Fibroblast of skin of back (primary cell): ENCODE measurements at regions not wholly inside any gene's neighbourhood (a gene's known extent, or its start where the extent isn't known, plus 50 kb on each side); places are given as distances from the start of the nearest gene placed in this dataset.
"Not testable (repeated sequence)": the region's sequence is repeated elsewhere in the genome, so short reads cannot be mapped to it uniquely, and the experiment has no call there.

Experiments
- DNase-seq: peaks from one replicate; pipeline ENCODE4 v3.0.0-alpha.2; 2013

DNA sequence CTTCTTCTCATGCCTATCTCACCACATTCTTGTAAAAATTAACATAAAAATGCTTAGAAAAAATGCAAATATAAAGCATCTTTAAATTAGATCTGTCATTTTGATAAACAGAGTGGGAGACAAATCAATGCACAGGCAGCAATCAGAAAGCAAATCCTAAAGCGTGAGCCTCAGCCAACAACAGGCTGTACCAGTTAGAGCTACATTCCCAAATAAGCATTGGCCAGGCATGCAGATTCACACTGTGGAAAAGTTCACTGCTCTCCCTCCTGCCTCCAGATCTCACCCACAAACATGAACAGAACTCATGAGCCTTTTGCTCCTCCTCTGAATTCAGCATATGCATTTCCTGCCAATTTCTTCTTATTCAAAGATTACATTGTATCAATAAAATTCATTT lies 115.2 kb upstream of the FAT3 start:
- no peak for DNase-seq

DNA sequence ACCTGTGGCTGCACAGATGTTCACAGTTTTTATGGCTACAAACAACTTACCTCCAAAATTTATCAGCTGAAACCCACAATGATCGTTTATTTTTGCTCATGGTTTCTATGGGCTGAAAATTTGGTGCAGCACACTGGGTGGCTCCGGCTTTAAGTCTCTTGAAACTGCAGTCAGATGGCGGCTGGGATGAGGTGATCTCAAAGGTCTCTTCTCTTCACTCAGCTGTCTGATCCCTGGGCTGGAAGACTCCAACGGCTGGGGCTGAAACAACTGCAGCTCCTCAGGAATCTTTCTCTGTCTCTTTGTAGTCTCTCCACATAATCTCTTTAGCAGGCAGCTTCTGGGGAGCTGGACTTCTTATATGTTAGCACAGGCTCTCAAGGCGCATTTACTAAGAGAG lies 117.3 kb upstream of the FAT3 start:
- no peak for DNase-seq

DNA sequence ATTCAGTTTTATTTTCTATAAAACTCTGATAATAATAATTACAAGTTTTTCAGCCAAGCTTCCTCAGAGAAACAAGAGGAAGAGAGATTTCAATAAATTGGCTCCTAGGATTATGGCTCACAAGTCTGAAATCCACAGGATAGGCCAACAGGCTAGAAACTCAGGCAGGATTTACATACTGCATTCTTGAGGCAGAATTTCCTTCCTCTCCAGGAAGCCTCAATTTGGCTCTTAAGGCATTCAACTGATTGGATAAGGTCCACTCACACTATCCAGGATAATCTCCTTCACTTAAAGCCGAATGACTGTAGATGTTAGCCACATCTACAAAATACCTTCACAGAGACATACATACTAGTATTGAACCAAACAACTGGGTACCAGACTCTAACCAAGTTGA lies 120.3 kb upstream of the FAT3 start:
- DNase-seq: no peak

DNA sequence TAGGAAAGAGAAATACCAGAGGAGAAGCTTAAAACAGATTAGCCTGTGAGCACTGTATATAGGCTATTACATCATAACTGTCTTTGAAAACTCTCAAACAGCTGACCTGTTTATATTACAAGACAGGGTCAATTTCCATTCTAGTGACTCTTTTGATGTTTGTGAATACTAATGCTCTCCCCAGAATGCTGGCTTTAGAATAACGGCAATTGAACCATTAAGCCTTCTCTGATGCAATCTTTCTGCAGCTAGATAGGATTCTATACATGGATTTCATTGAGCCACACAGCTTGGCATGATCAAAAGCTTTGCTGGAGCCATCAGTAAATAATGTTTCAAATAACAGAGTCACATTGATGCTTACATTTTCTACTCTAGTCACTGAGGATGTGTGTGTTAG lies 122.7 kb upstream of the FAT3 start:
- DNase-seq: no peak

- DNase-seq: no peak
These were observed 125.4 kb upstream of the FAT3 start for GRCh38 chr11:92099183-92099582.

DNA sequence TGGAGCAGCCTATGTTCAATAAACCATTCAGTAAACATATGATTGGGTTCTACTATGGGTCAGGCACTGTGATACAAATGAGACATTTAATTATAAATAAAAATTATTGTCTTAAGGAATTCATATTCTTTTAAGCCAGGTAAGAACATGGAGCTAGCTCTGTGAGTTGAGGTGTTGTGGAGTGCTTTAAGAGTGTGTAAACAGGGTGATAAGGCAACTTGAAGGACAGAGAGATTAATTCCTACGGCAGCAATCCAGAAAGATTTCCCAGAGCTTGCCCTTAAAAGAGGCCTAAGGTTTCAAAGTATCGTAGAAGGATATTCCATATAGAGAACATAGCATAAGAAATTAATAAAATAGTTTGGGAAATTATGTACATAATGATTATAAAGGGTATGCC lies 126.4 kb upstream of the FAT3 start:
- DNase-seq: no peak

DNA sequence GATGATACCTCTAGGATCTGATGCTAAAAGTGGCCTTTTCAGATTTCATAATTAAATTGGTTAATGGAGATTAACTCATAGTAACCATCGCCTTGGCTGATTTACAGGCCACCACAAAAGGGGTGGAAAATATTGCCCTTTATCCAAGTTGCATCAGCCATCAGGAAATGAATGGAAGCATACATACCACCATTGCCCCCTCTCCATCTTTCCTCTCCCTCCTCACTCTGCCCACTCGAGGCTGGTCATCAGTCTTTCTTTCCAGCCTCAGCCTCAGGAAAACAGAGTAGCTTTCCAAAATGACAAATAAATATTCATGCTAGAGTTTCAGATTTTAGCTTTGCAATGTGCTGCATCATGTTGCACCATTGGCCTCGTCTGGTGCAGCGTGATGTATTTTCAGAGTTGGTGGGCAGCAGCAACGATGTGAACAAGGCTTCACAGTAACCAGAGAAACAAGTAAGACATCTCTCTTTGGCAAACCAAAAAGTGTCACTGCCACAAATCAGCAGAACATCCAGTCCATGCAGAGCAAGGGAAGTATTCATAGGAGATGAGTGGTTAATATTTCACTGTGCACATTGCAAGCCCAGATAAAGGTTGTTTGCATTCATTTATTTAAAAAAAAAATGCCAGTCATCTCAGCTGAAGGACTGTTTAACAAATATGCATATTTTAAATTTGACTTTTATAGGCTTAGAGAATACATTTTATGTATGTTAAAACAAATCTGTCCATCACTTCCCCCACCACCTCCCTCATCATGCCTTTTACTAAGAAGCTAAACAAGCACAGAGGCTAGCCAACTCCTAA lies 136.7 kb upstream of the FAT3 start:
- DNase-seq: no peak

- no peak for DNase-seq
These were observed 141.5 kb upstream of the FAT3 start for GRCh38 chr11:92083123-92083522.

DNA sequence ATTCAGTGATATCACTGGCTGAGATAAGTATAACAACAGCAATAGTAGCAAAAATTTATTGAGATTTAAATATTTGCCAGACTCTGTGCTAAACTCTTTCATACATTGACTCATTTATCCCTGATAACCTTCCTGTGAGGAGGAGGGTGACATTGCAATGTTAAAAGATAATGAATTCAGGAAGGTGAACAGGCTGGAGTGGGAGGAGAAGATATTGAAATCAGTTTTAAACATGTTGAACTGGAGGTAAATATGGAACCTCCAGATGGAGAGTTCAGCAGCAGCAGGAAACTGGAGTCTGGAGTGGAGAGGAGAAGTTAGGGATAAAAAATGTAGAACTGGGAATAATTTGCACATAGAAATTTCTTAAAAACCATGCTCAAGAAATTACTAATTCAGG lies 142.0 kb upstream of the FAT3 start:
- DNase-seq: no peak

DNA sequence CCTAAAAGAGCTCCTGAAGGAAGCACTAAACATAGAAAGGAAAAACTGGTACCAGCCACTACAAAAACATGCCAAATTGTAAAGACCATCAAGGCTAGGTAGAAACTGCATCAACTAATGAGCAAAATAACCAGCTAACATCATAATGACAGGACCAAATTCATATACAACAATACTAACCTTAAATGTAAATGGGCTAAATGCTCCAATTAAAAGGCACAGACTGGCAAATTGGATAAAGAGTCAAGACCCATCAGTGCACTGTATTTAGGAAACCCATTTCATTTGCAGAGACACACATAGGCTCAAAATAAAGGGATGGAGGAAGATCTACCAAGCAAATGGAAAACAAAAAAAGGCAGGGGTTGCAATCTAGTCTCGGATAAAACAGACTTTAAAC lies 150.1 kb upstream of the FAT3 start:
- DNase-seq: not testable (repeated sequence)

DNA sequence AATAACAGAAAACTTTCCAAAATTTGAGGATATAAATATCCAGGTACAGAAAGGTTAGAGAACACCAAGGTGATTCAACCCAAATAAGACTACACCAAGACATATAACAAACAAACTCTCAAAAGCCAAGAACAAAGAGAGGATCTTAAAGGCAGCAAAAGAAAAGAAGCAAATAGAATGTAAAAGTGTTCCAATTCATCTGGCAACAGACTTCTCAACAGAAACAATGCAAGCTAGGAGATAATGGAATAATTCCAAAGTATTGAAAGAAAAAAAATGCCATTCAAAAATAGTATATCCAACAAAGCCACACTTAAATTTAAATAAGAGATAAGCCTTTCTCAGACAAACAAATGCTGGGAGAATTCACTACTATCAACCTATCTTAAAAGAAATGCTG lies 153.0 kb upstream of the FAT3 start:
- no peak for DNase-seq

DNA sequence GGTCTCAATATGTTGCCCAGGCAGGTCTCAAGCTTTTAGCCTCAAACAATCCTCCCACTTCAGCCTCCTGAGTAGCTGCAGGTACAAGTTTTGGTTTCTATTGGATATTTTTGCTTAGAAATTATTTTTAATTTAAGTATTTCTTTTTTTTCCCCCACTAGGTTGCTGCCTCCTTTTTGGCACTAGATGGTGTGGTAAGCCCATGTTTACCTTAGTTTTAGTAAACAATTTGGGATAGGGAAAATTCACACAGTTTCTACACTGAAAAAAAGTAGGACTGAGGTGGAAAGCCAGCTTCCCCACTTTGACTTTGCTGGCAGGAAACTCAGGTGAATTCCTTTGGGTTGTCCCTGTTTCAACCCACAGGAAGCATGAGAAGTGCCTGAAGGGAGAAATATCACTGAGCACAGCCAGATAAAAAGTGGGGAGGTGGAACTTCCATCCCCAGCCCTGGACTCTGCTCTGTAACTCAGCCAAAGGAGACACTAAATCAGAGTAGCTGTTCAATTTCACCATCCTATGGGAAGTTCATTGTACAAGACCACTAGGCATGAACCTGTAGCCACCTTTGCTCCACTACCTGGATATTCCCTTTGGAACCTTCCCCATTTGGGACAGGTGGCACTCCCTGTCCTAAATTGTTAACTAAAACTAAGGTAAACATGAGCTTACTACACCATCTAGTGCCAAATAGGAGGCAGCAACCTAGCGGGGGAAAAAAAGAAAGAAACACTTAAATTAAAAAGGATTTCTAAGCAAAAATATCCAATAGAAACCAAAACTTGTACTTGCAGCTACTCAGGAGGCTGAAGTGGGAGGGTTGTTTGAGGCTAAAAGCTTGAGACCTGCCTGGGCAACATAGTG lies 154.4 kb upstream of the FAT3 start:
- no peak for DNase-seq

GRCh38 chr11:92067016-92067415 lies 157.6 kb upstream of the FAT3 start:
- DNase-seq: no peak

DNA sequence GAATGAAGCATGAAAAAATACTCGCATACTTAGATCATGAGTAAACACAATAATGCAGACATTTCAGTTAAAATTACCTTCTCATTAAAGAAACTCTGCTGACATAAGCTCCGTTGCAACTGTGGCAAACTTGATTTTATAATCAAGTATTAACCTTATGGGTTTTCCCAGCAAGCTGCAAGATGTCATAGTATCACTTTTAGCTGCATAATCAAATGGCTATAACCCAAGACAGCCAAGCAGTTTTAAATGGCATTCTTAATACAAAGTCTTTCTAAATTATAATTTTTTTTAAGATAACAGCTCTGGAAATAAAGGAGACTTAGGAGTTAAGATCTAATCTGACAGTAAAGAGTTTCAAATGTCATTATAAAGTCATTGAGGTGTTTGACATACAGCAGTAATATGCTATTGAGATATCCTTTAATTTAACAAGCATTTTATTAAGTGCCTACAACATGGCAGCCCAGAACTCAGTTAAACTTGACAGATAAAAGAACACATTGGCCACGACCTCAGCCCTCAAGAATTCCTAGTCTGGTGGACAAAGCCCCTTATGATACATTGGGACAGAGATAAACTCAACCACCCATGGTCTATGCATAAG lies 163.1 kb upstream of the FAT3 start:
- no peak for DNase-seq

GRCh38 chr11:92057849-92058442 lies 166.7 kb upstream of the FAT3 start:
- DNase-seq: no peak

- no peak for DNase-seq
These were observed 171.4 kb upstream of the FAT3 start for GRCh38 chr11:92053216-92053615.

GRCh38 chr11:92050305-92050704 lies 174.3 kb upstream of the FAT3 start:
- no peak for DNase-seq

GRCh38 chr11:92048415-92048814 lies 176.2 kb upstream of the FAT3 start:
- DNase-seq: peak; percentile 3

- no peak for DNase-seq
These were observed 178.5 kb upstream of the FAT3 start for GRCh38 chr11:92046103-92046502.

- DNase-seq: no peak
These were observed 179.3 kb upstream of the FAT3 start for GRCh38 chr11:92045301-92045700.

DNA sequence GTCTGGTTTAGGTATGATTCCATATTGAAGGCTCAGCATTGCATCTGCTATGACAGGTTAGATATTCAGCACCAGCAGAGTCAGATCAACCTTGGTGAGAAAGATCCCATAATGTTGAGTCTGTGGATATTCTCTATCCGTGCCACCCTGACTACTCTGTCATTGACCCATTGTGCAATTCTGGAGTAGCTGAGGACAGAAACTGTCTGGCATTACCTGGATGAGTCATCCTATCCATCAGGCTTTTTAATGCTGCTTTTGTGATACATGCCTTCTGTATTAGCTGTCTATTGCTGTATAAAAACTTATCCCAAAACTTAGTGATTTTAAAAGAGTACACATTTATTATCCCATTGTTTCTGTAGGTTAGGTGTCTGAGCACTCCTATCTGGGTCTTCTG lies 189.1 kb upstream of the FAT3 start:
- DNase-seq: no peak

DNA sequence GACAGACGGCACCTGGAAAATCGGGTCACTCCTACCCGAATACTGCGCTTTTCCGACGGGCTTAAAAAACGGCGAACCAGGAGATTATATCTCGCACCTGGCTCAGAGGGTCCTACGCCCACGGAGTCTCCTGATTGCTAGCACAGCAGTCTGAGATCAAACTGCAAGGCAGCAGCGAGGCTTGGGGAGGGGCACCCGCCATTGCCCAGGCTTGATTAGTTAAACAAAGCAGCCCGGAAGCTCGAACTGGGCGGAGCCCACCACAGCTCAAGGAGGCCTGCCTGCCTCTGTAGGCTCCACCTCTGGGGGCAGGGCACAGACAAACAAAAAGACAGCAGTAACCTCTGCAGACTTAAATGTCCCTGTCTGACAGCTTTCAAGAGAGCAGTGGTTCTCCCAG lies 197.5 kb upstream of the FAT3 start:
- DNase-seq: not testable (repeated sequence)

DNA sequence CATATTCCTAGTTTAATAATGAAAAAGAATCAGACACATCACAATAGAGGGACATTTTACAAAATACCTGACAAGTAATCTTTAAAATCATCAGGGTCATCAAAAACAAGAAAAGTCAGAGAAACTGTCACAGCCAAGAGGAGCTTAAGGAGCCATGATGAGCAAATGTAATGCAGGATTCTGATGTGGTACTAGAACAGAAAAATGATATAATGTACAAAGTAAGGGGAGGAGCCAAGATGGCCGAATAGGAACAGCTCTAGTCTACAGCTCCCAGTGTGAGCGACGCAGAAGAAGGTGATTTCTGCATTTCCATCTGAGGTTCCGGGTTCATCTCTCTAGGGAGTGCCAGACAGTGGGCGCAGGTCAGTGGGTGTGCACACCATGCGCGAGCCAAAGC lies 198.0 kb upstream of the FAT3 start:
- no peak for DNase-seq
